H1 (cell line): ENCODE measurements at regions not wholly inside any gene's neighbourhood (a gene's known extent, or its start where the extent isn't known, plus 50 kb on each side); places are given as distances from the start of the nearest gene placed in this dataset.
A peak's percentile ranks its signal among the peaks of the same experiment; 100 is the strongest.

Source experiments
- CTCF ChIA-PET: fragments of 300-600 bp; sonication (Branson Sonifier 250); formaldehyde crosslinking; loops from one replicate; lab custom pipeline; 2021; ENCODE audit not compliant: partially characterized antibody; lab: Charles Lee
- POLR2A ChIA-PET: fragments of 300-600 bp; sonication (Branson Sonifier 250); formaldehyde crosslinking; loops from one replicate; lab custom pipeline; 2021; ENCODE audit warnings: inconsistent platforms; ENCODE audit not compliant: partially characterized antibody; lab: Charles Lee
- DNase-seq, 2 experiments: peaks; one replicate each; pipeline versions ENCODE4 v3.0.0 to v3.0.0-alpha.2; 2010 to 2022; ENCODE audit warnings: low spot score in 2 of 2, low read depth in 1 of 2, mixed read lengths in 1 of 2
- FAIRE-seq: peaks from 2 replicates; lab custom pipeline; 2011; peaks lifted over from hg19 to GRCh38; lab: Jason Lieb, UNC
- H2AFZ ChIP-seq: 2 replicates; pipeline ENCODE4 v1.8.1; 2012; ENCODE audit warnings: low read length, inconsistent platforms
- H2AK5ac ChIP-seq: 2 replicates; pipeline ENCODE4 v1.6.1; 2013; ENCODE audit warnings: low read depth, low read length
- H2BK120ac ChIP-seq: replicated peaks from 2 replicates; pipeline ENCODE3; 2013; ENCODE audit warnings: low read depth, low read length, inconsistent platforms
- H2BK12ac ChIP-seq: 2 replicates; pipeline ENCODE4 v1.6.1; 2013; ENCODE audit warnings: low read depth, low read length
- H2BK15ac ChIP-seq: 2 replicates; pipeline ENCODE4 v1.6.1; 2013; ENCODE audit warnings: low read length
- H2BK20ac ChIP-seq: 2 replicates; pipeline ENCODE4 v1.6.1; 2013; ENCODE audit warnings: low read length
- H2BK5ac ChIP-seq: 2 replicates; pipeline ENCODE4 v1.6.1; 2013; ENCODE audit warnings: low read depth, low read length
- H3K14ac ChIP-seq: 2 replicates; pipeline ENCODE4 v1.6.1; 2013; ENCODE audit warnings: inconsistent platforms; ENCODE audit not compliant: insufficient read length
- H3K18ac ChIP-seq: 2 replicates; pipeline ENCODE4 v1.6.1; 2013; ENCODE audit warnings: low read length; ENCODE audit errors: extremely low read depth
- H3K23ac ChIP-seq: 2 replicates; pipeline ENCODE4 v1.6.1; 2013; ENCODE audit warnings: inconsistent platforms; ENCODE audit not compliant: insufficient read length
- H3K23me2 ChIP-seq: 2 replicates; pipeline ENCODE4 v1.6.1; 2013; ENCODE audit warnings: low read depth, low read length
- H3K27ac ChIP-seq: 2 replicates; pipeline ENCODE4 v1.6.1; 2011; ENCODE audit warnings: low read depth, low read length, inconsistent platforms
- H3K27me3 ChIP-seq, 4 experiments: replicated peaks in 1 of 4; 1 replicate in 1 of 4; 2 replicates in 3 of 4; pipeline versions ENCODE4 v1.6.1 to v1.8.1; 2011 to 2013; ENCODE audit warnings: low read length in 3 of 4, mild to moderate bottlenecking in 3 of 4, inconsistent platforms in 2 of 4, mixed read lengths in 2 of 4, moderate library complexity in 1 of 4; ENCODE audit not compliant: control insufficient read depth in 3 of 4, insufficient read depth in 3 of 4; ENCODE audit errors: extremely low read depth in 1 of 4
- H3K36me3 ChIP-seq, 4 experiments: 2 replicates each; pipeline versions ENCODE4 v1.6.1 to v1.8.1; 2011 to 2013; ENCODE audit warnings: mild to moderate bottlenecking in 4 of 4, low read length in 3 of 4, moderate library complexity in 2 of 4, control low read depth in 1 of 4, inconsistent platforms in 1 of 4; ENCODE audit not compliant: insufficient read depth in 4 of 4, control insufficient read depth in 2 of 4
- H3K4ac ChIP-seq: replicated peaks from 2 replicates; pipeline ENCODE3; 2013; ENCODE audit warnings: low read length, low read depth, mixed read lengths, inconsistent platforms; ENCODE audit not compliant: insufficient read length
- H3K4me1 ChIP-seq, 4 experiments: replicated peaks in 1 of 4; 1 replicate in 1 of 4; 2 replicates in 3 of 4; pipeline versions ENCODE4 v1.6.1 to v1.8.1; 2011 to 2013; ENCODE audit warnings: low read length in 3 of 4, inconsistent platforms in 2 of 4, mixed read lengths in 1 of 4; ENCODE audit not compliant: insufficient read depth in 4 of 4, control insufficient read depth in 3 of 4
- H3K4me2 ChIP-seq, 2 experiments: 2 replicates each; pipeline versions ENCODE4 v1.6.1 to v1.8.1; 2011 to 2013; ENCODE audit warnings: low read depth in 2 of 2, low read length in 2 of 2, control low read depth in 1 of 2, inconsistent platforms in 1 of 2, mild to moderate bottlenecking in 1 of 2; ENCODE audit not compliant: insufficient read depth in 1 of 2
- H3K4me3 ChIP-seq, 4 experiments: fragments of 200-600, 300-600 bp in 1 of 4; sonication (generic), shearing (Covaris generic), sonication (Bioruptor Twin) in 1 of 4; 2 replicates each; pipeline versions ENCODE4 v1.5.1 to v1.8.1; 2011 to 2016; ENCODE audit warnings: low read length in 4 of 4, low read depth in 3 of 4, control low read depth in 2 of 4, inconsistent platforms in 2 of 4, mild to moderate bottlenecking in 2 of 4, mixed read lengths in 1 of 4, moderate library complexity in 1 of 4; ENCODE audit not compliant: insufficient read depth in 2 of 4; ENCODE audit errors: extremely low read depth in 1 of 4
- H3K56ac ChIP-seq: replicated peaks from 2 replicates; pipeline ENCODE3; 2013; ENCODE audit warnings: low read depth, mild to moderate bottlenecking, mixed read lengths, low read length, inconsistent platforms; ENCODE audit not compliant: insufficient read length
- H3K79me1 ChIP-seq: 2 replicates; pipeline ENCODE4 v1.6.1; 2013; ENCODE audit warnings: low read depth, low read length, control low read depth
- H3K79me2 ChIP-seq, 2 experiments: 2 replicates each; pipeline versions ENCODE4 v1.6.1 to v1.8.1; 2012 to 2013; ENCODE audit warnings: low read length in 2 of 2, mild to moderate bottlenecking in 2 of 2, inconsistent platforms in 1 of 2; ENCODE audit not compliant: insufficient read depth in 2 of 2, control insufficient read depth in 1 of 2
- H3K9ac ChIP-seq, 4 experiments: replicated peaks in 1 of 4; 1 replicate in 1 of 4; 2 replicates in 3 of 4; pipeline versions ENCODE4 v1.6.1 to v1.8.1; 2011 to 2013; ENCODE audit warnings: low read depth in 3 of 4, low read length in 3 of 4, control low read depth in 2 of 4, mild to moderate bottlenecking in 2 of 4, moderate library complexity in 2 of 4, inconsistent platforms in 1 of 4; ENCODE audit errors: extremely low read depth in 1 of 4
- H3K9me3 ChIP-seq, 2 experiments: 2 replicates each; pipeline versions ENCODE4 v1.6.1 to v1.8.1; 2012 to 2013; ENCODE audit warnings: mild to moderate bottlenecking in 2 of 2, moderate library complexity in 2 of 2, control low read depth in 1 of 2, inconsistent platforms in 1 of 2, low read depth in 1 of 2, low read length in 1 of 2, mixed read lengths in 1 of 2; ENCODE audit not compliant: insufficient read depth in 2 of 2
- H4K20me1 ChIP-seq, 2 experiments: replicated peaks in 1 of 2; 2 replicates each; pipeline versions ENCODE3 to v1.8.1; 2011 to 2013; ENCODE audit warnings: inconsistent platforms in 2 of 2, low read length in 2 of 2, mild to moderate bottlenecking in 1 of 2; ENCODE audit not compliant: insufficient read depth in 2 of 2, control insufficient read depth in 1 of 2
- H4K5ac ChIP-seq: 2 replicates; pipeline ENCODE4 v1.6.1; 2013; ENCODE audit warnings: low read length, low read depth, mixed read lengths, inconsistent platforms; ENCODE audit not compliant: insufficient read length
- H4K8ac ChIP-seq: 2 replicates; pipeline ENCODE4 v1.8.0; 2013; ENCODE audit warnings: mild to moderate bottlenecking, moderate library complexity, low read length, inconsistent platforms; ENCODE audit not compliant: insufficient read depth; ENCODE audit errors: extremely low read depth
- H4K91ac ChIP-seq: replicated peaks from 2 replicates; pipeline ENCODE3; 2013; ENCODE audit warnings: low read length, mixed read lengths, inconsistent platforms; ENCODE audit not compliant: insufficient read length
- CREB1 ChIP-seq: IDR thresholded peaks from 2 replicates; pipeline ENCODE4 v1.6.1; 2012; ENCODE audit warnings: inconsistent platforms
- JUN ChIP-seq: IDR thresholded peaks from 2 replicates; pipeline ENCODE4 v1.6.1; 2011; ENCODE audit warnings: low read depth, mild to moderate bottlenecking, improper control_type of control experiment, low read length
- RBBP5 ChIP-seq: IDR thresholded peaks from 2 replicates; pipeline ENCODE4 v1.7.1; 2012; ENCODE audit warnings: low read depth, mild to moderate bottlenecking, inconsistent platforms, low read length, moderate library complexity, borderline replicate concordance
- SP2 ChIP-seq: IDR thresholded peaks from 2 replicates; pipeline ENCODE4 v1.6.1; 2012; ENCODE audit warnings: mild to moderate bottlenecking, low read length, inconsistent platforms
- WGBS, 2 experiments: shearing (Covaris generic) in 1 of 2; methylation state at CpG; one replicate each; pipeline versions ENCODE4 v1.1.6 to v1.1.7; 2013 to 2015; ENCODE audit warnings: low lambda C conversion rate in 2 of 2, mixed read lengths in 2 of 2, inconsistent platforms in 1 of 2, low coverage in 1 of 2, missing lambda C conversion rate in 1 of 2; ENCODE audit not compliant: insufficient replicate concordance in 2 of 2, insufficient coverage in 1 of 2, insufficient read length in 1 of 2; ENCODE audit errors: extremely low coverage in 1 of 2, missing lambda C conversion rate in 1 of 2; 5-methylcytosine and 5-hydroxymethylcytosine counted together

- TF ChIP-seq JUN (no peak), SP2 (no peak), CREB1 (no peak), RBBP5 (no peak)
- Histone ChIP-seq H2AK5ac (no peak overlapping the region), H3K79me2 (no peaks in the 10 kb centered on the region), H3K79me1 (no peaks in the 10 kb centered on the region), H4K8ac (no peak overlapping the region), H2BK12ac (no peak overlapping the region), H4K5ac (no peak overlapping the region), H2BK15ac (no peak overlapping the region), H3K4me1 (no peaks in the 10 kb centered on the region), H3K23me2 (no peaks in the 10 kb centered on the region), H3K9me3 (no peaks in the 10 kb centered on the region), H2AFZ (peak overlapping the region; percentile 50; the same call in 1 of the 2 replicates), H4K91ac (no peak overlapping the region), H3K36me3 (no peaks in the 10 kb centered on the region), H2BK20ac (no peak overlapping the region), H3K18ac (no peak overlapping the region), H3K4me3 (no peak overlapping the region), H2BK120ac (no peak overlapping the region), H3K23ac (no peak overlapping the region), H2BK5ac (no peak overlapping the region), H3K56ac (no peak overlapping the region), H3K4me2 (no peak overlapping the region), H3K9ac (no peak overlapping the region), H3K27ac (no peak overlapping the region), H3K4ac (no peak overlapping the region), H3K14ac (no peak overlapping the region), H4K20me1 (no peaks in the 10 kb centered on the region), H3K27me3 (no peaks in the 10 kb centered on the region)
- DNase-seq (no peak), FAIRE-seq (no peak)
- WGBS, 2 experiments = 88% methylated on average over 6 of the region's 6 CpGs; no CpG with 5 or more reads in 1 of the 2 experiments
- POLR2A ChIA-PET = no interaction called here
- CTCF ChIA-PET = interaction anchor here (0.9 kb wide), 1 partner anchor 126 kb away, joined by 3 read pairs; no protein-coding TSS in a partner anchor
Observed at GRCh38 chr3:1578124-1578806, 485.4 kb downstream of the CNTN6 start.
